Heart left ventricle (tissue), 13 donors: ENCODE measurements at regions not wholly inside any gene's neighbourhood (a gene's known extent, or its start where the extent isn't known, plus 50 kb on each side); places are given as distances from the start of the nearest gene placed in this dataset.
"Not testable (repeated sequence)": the region's sequence is repeated elsewhere in the genome, so short reads cannot be mapped to it uniquely, and the experiment has no call there.

Source experiments
- CTCF ChIP-seq, 12 donors: fragments of 200-600 bp; sonication (generic) in 4 of 12; IDR thresholded peaks; one replicate each; pipeline versions ENCODE4 v1.5.0 to v1.8.0; 2018 to 2022; ENCODE audit warnings: antibody characterized with exemption in 12 of 12, mild to moderate bottlenecking in 5 of 12
- POLR2A ChIP-seq, 2 donors: fragments of 450-650 bp; IDR thresholded peaks; one replicate each; pipeline ENCODE4 v1.6.1; 2017; ENCODE audit warnings: antibody characterized with exemption in 2 of 2, mild to moderate bottlenecking in 2 of 2, moderate library complexity in 2 of 2
- donor health status: ischemic (EF 13 %, LVEDD 7.1; RV severe dilation, severe dysfunction).
- donor health status: DM: no; HTN: yes; CAD: no.
- donor health status: DM: no; HTN: no; CAD: no.
- donor health status: ischemic (EF 25% LVEDD 6.9; RV normal size, moderate dysfunction).
- donor health status: ischemic (EF 25% LVEDD 5.7; RV mildly dilated, moderate dysfunction).
- donor health status: ischemic (EF 35%, LVEDD 5.7; RV mildly dilated, moderate dysfunction).
- donor health status: nonischemic (EF 11% LVEDD 7.7; RV severe dilation, severe dysfunction).
- donor health status: DM: yes; HTN: yes; CAD: no.
- donor health status: PGD.
- donor health status: ischemic (EF 29% LVEDD 5.4; RV normal size, mild dysfunction).
- donor health status: nonischemic (EF 23%, LVEDD 6.1; RV moderate dilation, normal function).

- TF ChIP-seq CTCF, POLR2A (IDR thresholded peaks at IDR 0.05): not testable (repeated sequence)
Observed at GRCh38 chr12:123047892-123048291, 67.4 kb downstream of the ARL6IP4 start.
